Liver (tissue), 7 donors: ENCODE measurements at regions not wholly inside any gene's neighbourhood (a gene's known extent, or its start where the extent isn't known, plus 50 kb on each side); places are given as distances from the start of the nearest gene placed in this dataset.

ENCODE experiments used
- DNase-seq: peaks from one replicate; pipeline ENCODE4 v3.0.0-alpha.2; 2017; ENCODE audit warnings: low spot score
- H3K27ac ChIP-seq, 2 donors: one replicate each; pipeline ENCODE4 v1.7.0; 2013; ENCODE audit warnings: inconsistent platforms in 2 of 2, low read length in 2 of 2, control low read depth in 1 of 2, low read depth in 1 of 2, mild to moderate bottlenecking in 1 of 2
- H3K27me3 ChIP-seq, 4 donors: one replicate each; pipeline versions ENCODE4 v1.6.1 to v1.7.0; 2013; ENCODE audit warnings: low read length in 3 of 4, inconsistent platforms in 1 of 4, mild to moderate bottlenecking in 1 of 4, moderate library complexity in 1 of 4; ENCODE audit not compliant: control insufficient read depth in 4 of 4, insufficient read depth in 4 of 4
- H3K36me3 ChIP-seq, 4 donors: one replicate each; pipeline versions ENCODE4 v1.6.1 to v1.7.0; 2013; ENCODE audit warnings: low read length in 3 of 4, mild to moderate bottlenecking in 3 of 4, low read depth in 1 of 4, moderate library complexity in 1 of 4; ENCODE audit not compliant: control insufficient read depth in 4 of 4, insufficient read depth in 3 of 4
- H3K4me1 ChIP-seq, 4 donors: one replicate each; pipeline versions ENCODE4 v1.6.1 to v1.7.0; 2013; ENCODE audit warnings: low read length in 3 of 4, mild to moderate bottlenecking in 3 of 4, moderate library complexity in 1 of 4; ENCODE audit not compliant: control insufficient read depth in 4 of 4, insufficient read depth in 4 of 4
- H3K4me3 ChIP-seq, 3 donors: one replicate each; pipeline versions ENCODE4 v1.6.1 to v1.7.0; 2013; ENCODE audit warnings: low read length in 3 of 3, control low read depth in 1 of 3, low read depth in 1 of 3, mild to moderate bottlenecking in 1 of 3
- H3K9ac ChIP-seq, 2 donors: one replicate each; pipeline ENCODE4 v1.7.0; 2013; ENCODE audit warnings: low read length in 2 of 2, mild to moderate bottlenecking in 2 of 2, moderate library complexity in 2 of 2, control low read depth in 1 of 2, low read depth in 1 of 2
- H3K9me3 ChIP-seq, 4 donors: one replicate each; pipeline versions ENCODE4 v1.6.1 to v1.7.0; 2013; ENCODE audit warnings: low read length in 3 of 4; ENCODE audit not compliant: control insufficient read depth in 4 of 4
- ATF3 ChIP-seq: IDR thresholded peaks from 2 replicates; pipeline ENCODE4 v1.6.1; 2016; ENCODE audit warnings: antibody characterized with exemption
- CTCF ChIP-seq: fragments of 150-350 bp; IDR thresholded peaks from 2 replicates; pipeline ENCODE4 v1.5.1; 2017; ENCODE audit warnings: improper control_type of control experiment, low read depth, low read length; ENCODE audit not compliant: missing input control
- EGR1 ChIP-seq, 2 donors: IDR thresholded peaks; 2 replicates each; pipeline ENCODE4 v1.6.1; 2016 to 2018; ENCODE audit warnings: antibody characterized with exemption in 2 of 2, low read depth in 2 of 2
- FOXA1 ChIP-seq: IDR thresholded peaks from 2 replicates; pipeline ENCODE4 v1.6.1; 2016; ENCODE audit warnings: antibody characterized with exemption
- FOXA2 ChIP-seq: IDR thresholded peaks from 2 replicates; pipeline ENCODE4 v1.6.1; 2016; ENCODE audit warnings: antibody characterized with exemption
- GABPA ChIP-seq, 2 donors: IDR thresholded peaks in 1 of 2; conservative IDR thresholded peaks in 1 of 2; 2 replicates each; pipeline ENCODE4 v1.6.1; 2016; ENCODE audit warnings: antibody characterized with exemption in 2 of 2, mild to moderate bottlenecking in 1 of 2, moderate library complexity in 1 of 2
- HNF4A ChIP-seq, 2 donors: conservative IDR thresholded peaks; 2 replicates each; pipeline ENCODE4 v1.6.1; 2016; ENCODE audit warnings: antibody characterized with exemption in 2 of 2, mild to moderate bottlenecking in 2 of 2
- HNF4G ChIP-seq: IDR thresholded peaks from 2 replicates; pipeline ENCODE4 v1.6.1; 2016; ENCODE audit warnings: antibody characterized with exemption
- JUND ChIP-seq, 2 donors: IDR thresholded peaks; 2 replicates each; pipeline ENCODE4 v1.6.1; 2016; ENCODE audit warnings: antibody characterized with exemption in 2 of 2
- MAX ChIP-seq: IDR thresholded peaks from 2 replicates; pipeline ENCODE4 v1.6.1; 2016; ENCODE audit warnings: antibody characterized with exemption
- NR2F2 ChIP-seq: IDR thresholded peaks from 2 replicates; pipeline ENCODE4 v1.6.1; 2016; ENCODE audit warnings: antibody characterized with exemption
- RAD21 ChIP-seq, 2 donors: IDR thresholded peaks; 2 replicates each; pipeline ENCODE4 v1.6.1; 2016; ENCODE audit warnings: antibody characterized with exemption in 2 of 2, mild to moderate bottlenecking in 2 of 2
- REST ChIP-seq: IDR thresholded peaks from 2 replicates; pipeline ENCODE4 v1.6.1; 2016; ENCODE audit warnings: antibody characterized with exemption, mild to moderate bottlenecking
- RXRA ChIP-seq, 2 donors: IDR thresholded peaks; 2 replicates each; pipeline ENCODE4 v1.6.1; 2017 to 2018; ENCODE audit warnings: antibody characterized with exemption in 2 of 2, mild to moderate bottlenecking in 1 of 2
- SP1 ChIP-seq: IDR thresholded peaks from 2 replicates; pipeline ENCODE4 v1.6.1; 2018; ENCODE audit warnings: antibody characterized with exemption, mild to moderate bottlenecking
- TAF1 ChIP-seq: conservative IDR thresholded peaks from 2 replicates; pipeline ENCODE4 v1.6.1; 2016; ENCODE audit warnings: antibody characterized with exemption, mild to moderate bottlenecking
- YY1 ChIP-seq: IDR thresholded peaks from 2 replicates; pipeline ENCODE4 v1.6.1; 2016; ENCODE audit warnings: antibody characterized with exemption, mild to moderate bottlenecking
- ZBTB33 ChIP-seq: IDR thresholded peaks from 2 replicates; pipeline ENCODE4 v1.6.1; 2016; ENCODE audit warnings: antibody characterized with exemption
- donor health status: healthy.
- donor health status: healthy.
- donor health status: healthy.
- donor health status: healthy.

- TF ChIP-seq CTCF = no peak
- TF ChIP-seq RAD21 (IDR thresholded peaks at IDR 0.05) = no peak
Observed at GRCh38 chr15:97463696-97464095, 496.8 kb upstream of the ARRDC4 start (continued).

- no peak for DNase-seq
- H3K36me3 ChIP-seq = no peaks in the 10 kb centered on the region
- peaks cover 0 to 3% (median 0%) of the 10 kb centered on the region in 4 donors for H3K9me3 ChIP-seq
- H3K27ac ChIP-seq = no peak overlapping the region
- no peak overlapping the region for H3K9ac ChIP-seq
- TF ChIP-seq NR2F2 = no peak
- TF ChIP-seq RAD21 (IDR thresholded peaks at IDR 0.05) = no peak
- TF ChIP-seq RXRA (IDR thresholded peaks at IDR 0.05) = no peak
- no peak for TF ChIP-seq CTCF
- no peak for TF ChIP-seq GABPA (IDR thresholded peaks at IDR 0.05 in 1 of 2, conservative IDR thresholded peaks at IDR 0.05 in 1 of 2)
- TF ChIP-seq ZBTB33 = no peak
- TF ChIP-seq TAF1 = no peak
- TF ChIP-seq FOXA2 = no peak
- no peak for TF ChIP-seq SP1
- no peak for TF ChIP-seq MAX
- no peak for TF ChIP-seq EGR1 (IDR thresholded peaks at IDR 0.05; ENCODE audit: low read depth in 2 of 2)
- no peak for TF ChIP-seq FOXA1
- TF ChIP-seq HNF4G = no peak
- no peak for TF ChIP-seq JUND (IDR thresholded peaks at IDR 0.05)
- TF ChIP-seq REST = no peak
- TF ChIP-seq HNF4A (conservative IDR thresholded peaks at IDR 0.05) = no peak
- TF ChIP-seq YY1 = no peak
- no peak for TF ChIP-seq ATF3
- no peak overlapping the region for H3K4me3 ChIP-seq
- H3K4me1 ChIP-seq = no peaks in the 10 kb centered on the region
- peaks cover 0 to 2% (median 0%) of the 10 kb centered on the region in 4 donors for H3K27me3 ChIP-seq
Observed at GRCh38 chr15:97470417-97470816, 490.1 kb upstream of the ARRDC4 start.
